T follicular helper cell (primary cell): ENCODE measurements at regions not wholly inside any gene's neighbourhood (a gene's known extent, or its start where the extent isn't known, plus 50 kb on each side); places are given as distances from the start of the nearest gene placed in this dataset.
"Not testable (repeated sequence)": the region's sequence is repeated elsewhere in the genome, so short reads cannot be mapped to it uniquely, and the experiment has no call there.

Experiments used
- DNase-seq: peaks from one replicate; pipeline ENCODE4 v3.0.0-alpha.2; 2020; ENCODE audit warnings: low read depth

DNA sequence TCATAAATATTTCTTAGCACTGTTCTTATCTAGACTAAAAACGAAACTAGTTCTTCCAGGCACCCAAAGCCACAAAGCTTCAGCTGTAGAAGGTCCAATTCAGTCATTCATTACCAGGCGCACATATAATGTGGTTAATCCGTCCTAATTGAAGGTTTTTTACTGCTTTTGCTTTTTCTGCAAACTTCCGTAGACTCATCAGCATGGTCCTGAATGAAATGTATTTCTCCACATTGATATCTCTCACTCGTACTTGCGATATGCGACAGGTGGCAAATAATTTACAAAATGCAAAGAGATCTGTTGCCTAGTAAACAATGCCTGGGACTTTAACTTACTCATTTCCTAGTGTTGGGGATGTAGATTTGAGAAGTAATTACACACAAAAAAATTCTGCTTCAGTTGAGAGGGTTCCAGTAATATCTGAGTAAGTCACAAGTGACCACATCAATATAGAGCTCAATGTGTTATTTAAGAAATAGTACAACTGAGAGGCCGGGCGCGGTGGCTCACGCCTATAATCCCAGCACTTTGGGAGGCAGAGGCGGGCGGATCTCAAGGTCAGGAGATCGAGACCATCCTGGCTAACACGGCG is 75.0 kb upstream of the MBNL1 start:
- DNase-seq, result no peak

DNA sequence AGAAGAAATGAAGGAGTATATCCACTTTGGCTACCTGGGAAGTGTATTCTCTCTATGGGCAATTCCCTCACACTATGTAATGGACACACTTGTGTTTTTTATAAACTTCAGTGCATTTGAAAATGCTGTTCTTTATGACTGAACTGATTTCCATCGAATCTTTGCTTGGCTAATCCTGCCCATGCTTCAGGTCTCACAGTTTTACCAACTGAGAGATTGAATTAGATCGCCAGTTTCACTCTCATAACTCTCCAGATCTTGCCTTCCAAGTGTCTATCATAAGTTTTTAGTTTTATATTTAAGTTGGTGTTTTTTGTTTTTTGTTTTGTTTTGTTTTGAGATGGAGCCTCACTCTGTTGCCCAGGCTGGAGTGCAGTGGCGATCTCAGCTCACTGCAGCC is 73.5 kb upstream of the MBNL1 start:
- no peak for DNase-seq

DNA sequence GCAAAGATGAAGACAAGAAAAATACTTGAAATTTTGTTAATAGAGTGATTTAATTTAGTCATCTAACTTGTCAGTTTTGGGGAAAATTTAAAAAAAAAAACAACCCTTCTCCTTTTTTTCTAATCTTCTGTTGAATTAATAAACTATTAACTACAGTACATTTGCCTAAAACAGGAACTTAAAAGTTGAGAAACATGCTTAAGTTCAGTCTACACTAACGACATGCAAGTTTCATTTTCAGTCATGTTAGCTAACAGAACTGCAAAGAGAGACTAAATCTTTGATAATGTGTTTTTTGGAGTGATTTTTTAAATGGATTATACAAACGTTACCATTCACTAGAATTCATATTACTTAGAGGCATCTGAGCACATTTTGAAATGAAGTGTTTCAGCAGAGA is 71.9 kb upstream of the MBNL1 start:
- DNase-seq, result no peak

DNA sequence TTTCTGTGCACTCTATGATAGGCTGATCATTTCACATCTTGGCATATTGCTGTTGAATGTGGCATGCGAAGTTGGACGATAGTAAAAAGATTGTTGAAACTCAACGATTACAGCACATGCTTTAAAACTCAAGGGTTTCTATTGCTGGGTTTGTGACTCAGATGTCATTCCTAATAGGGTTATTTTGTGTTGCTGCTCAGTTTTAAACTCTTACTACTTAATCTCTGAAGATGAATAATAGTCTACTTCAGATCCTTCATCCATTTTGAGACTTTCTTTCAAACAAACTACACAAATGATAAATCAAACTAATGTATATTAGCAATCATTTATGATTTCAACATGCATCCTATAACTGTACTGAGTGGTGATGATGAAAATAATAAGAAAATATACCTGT is 71.3 kb upstream of the MBNL1 start:
- no peak for DNase-seq

DNA sequence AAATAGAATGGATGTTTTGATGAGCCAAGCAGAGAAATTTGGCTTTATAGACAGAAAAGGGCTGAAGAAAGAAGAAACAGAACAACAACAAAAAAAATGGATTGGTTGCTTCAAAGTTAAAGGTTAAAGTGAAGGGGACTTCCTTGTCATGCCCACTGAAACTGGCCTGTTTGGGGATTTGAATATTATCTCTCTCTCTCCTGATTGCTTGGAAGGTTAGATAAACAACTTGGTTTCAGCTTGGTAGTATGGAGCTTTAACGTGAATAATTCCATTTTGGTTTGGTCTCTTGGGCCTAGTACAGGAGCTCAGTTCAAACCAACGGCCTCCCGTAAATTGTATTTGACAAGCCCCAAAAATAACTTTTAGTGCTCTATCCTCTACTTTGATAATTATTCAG is 70.8 kb upstream of the MBNL1 start:
- no peak for DNase-seq

DNA sequence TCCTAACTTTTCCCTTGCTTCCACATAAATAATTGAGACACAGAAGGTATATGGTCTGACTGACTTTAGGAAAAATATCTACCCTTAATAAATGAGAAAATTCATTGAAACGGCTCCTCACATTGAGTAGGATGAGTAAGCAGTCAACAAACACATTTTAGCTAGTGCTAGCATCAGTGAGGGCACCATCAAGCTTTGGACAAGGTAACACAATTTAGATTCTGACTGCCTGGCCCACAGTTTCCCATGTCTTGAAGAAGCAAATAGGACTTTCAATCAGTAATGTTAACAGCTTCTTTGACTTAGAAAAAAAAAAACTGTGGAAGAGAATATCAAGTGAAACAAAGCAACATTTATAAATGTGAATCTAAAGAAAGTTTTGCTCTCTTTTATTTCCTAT is 70.1 kb upstream of the MBNL1 start:
- no peak for DNase-seq

DNA sequence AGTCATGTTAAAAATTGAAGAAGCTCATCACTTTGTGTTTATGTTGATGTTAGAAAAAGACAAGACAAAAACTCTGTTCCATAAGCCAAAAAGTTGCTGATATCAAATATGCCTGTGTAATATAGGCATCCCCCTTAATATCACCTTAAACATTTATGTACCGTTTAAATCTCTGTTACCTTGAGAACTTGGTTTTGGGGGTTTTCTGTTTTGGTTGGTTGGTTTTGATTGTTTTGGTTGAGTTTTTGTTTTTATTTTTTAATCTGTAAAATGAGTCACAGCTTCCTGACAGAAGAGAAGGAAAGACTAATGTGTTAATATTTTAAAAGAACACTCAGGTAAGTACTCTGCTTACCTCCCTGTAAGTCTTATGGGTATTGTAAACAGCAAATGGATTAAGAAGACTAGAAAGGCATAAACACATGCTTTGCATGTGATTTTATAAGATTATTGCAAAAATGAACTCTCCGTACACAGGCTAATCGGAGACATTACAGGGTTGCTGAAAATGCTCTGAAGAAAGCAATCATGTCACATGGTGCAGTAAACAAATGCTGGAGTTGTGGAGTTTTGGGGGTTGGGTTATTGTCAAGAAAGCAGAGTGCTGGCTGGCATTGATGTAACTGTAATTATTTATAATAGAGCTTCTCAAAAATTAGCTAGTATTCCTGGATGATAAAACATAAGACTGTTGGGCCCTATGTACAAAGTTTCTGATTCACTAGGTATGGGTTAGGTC is 69.5 kb upstream of the MBNL1 start:
- no peak for DNase-seq

DNA sequence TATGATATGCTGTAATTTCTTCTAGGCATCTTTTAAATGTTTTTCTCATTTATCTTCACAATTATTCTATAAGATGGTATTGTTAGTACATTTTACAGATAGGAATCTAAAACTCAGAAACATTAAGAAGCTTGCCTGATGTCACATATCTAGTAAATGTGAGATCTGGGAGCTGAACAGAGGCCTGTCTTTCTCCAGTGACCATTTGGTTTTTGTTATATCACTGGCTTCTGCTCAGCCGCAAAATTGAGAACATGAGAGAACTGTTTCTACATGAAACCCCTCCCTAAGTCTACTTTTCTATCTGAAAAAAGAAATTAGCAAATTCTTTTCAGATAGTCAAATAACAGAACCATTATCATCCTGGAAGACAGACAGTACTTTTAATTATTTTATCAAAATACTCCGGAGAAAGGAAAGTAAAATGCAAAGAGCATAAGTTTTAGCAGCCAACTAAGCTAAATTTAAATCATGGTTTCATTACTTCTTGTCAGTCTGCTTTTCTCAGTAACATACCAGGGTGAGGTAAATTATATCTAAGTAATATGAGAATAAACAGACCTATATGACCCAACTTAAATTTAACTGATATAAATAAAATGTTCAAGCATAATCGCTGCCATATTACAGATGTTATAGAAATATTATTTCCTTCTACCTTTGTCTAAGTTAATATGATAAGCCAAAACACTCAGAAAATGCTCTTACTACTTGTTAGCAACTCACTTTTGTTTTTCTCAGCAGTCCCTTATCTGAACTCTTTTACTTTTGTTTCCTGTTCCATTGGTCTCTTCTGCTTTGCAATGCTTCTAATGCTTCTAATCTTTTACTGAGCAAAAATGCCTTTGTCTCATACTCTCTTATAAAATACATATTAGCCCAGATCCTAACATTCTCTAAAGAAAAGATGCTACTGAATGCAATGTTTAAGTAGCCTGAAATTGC is 68.0 kb upstream of the MBNL1 start:
- no peak for DNase-seq

DNA sequence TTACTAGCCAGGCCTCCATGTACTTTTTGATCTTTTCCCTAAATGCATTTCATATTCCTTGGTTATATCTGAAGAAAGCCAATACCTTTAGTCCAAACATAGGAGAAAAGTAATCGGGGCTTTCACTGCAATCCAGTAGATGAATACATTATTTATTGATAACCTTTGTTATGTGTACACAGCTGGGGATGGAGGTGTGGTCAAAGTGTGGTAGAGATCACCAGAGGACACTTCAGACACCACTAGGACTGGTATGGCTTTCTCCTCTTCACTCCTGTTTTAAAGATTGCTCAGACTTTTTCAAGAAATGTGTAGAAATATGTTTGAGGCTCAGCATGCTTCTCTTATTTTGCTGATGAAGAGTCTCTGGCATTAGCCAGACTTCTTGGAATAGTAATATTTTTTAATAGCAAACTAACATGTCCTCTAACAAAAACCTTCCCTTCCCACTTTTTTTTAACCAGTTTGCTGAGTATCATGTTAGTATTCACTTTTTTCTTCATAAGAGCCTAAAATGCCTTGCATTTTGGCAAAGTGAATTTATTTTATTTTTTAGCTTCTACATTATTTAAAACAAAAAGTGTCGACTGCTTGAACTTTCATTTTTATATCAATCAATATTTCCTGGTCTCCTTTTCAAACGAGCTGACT is 65.6 kb upstream of the MBNL1 start:
- DNase-seq, result no peak

DNA sequence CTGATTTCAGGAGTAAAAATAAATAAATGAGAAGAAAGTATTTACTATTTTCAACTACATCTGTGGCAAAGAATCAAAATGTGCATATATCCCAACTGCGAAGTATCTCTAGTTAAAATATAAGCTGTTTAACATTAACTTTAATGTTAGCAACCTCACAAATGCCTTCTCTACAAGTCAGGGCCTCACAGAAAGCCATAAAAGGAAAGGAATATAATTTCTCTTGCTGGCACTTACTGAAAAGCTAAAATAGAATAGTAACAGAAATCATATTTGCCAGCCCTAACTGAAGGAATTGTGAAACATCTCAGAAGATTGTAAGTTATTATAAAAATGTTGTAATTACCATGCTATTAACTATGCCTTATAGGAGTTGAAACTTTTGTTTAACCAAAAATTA is 65.1 kb upstream of the MBNL1 start:
- DNase-seq, result no peak

DNA sequence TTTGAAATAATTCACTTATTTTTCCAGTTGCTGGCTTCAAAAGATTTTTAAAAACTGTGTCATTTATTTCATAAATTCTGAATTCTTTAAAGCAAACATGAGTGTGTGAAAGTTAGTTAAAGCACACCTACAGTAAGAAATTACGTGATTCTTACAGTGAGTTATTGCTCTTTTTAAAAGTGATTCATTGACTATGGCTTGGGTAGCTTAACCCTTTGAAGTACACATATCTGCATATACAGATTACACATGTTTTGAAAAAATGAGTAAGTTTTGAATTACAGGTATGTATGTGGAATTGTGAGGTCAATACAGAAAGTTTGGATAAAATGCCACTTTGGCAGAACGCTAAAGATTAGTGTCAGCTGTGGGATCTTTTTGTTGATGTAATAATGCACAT is 64.5 kb upstream of the MBNL1 start:
- DNase-seq, result no peak

DNA sequence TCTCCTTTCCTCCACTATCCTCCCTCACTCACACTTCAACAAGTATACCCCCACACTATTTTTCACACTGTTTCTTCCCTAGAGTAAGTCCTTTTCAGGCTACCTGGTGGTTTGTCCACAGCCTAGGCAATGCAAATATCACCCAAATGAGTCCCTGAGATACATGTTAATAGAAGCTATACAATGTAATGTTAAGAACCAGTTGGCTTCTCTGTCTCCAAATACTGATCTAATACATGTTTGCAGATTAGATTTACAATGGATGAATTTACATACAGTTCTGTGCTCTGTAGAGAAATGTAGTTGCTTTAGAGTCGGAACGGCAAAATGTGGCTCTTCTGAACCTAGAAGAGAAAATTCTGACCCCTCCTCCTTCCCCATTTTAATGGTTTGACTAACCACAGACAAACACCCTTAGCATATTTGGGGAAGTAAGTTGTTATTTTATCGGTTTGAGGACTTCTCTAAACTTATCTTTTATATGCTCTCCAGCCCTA is 63.6 kb upstream of the MBNL1 start:
- DNase-seq, result no peak

DNA sequence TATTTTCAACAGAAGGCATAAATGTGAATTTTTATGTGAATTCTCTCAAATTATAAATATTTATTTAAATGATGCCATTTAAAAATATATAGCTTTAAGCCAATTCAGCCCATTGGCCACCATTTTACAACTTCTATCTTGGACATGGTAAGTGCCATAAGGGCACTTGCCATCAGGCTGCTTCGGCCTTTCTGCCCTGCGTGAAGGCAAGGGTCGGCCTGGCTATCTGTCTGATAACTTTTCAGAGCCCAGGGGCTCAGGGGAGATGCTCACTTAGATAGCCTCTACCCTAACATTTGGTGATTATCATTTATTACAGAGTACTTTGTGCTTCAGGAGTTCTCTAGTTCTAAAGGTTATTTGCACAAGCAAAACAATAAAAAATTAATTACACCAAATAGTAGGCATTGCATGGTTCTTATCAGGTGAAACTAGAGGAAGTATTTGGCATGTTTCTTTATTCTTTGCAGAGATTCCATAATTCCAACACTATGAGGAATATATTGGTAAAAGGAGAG is 62.4 kb upstream of the MBNL1 start:
- no peak for DNase-seq

DNA sequence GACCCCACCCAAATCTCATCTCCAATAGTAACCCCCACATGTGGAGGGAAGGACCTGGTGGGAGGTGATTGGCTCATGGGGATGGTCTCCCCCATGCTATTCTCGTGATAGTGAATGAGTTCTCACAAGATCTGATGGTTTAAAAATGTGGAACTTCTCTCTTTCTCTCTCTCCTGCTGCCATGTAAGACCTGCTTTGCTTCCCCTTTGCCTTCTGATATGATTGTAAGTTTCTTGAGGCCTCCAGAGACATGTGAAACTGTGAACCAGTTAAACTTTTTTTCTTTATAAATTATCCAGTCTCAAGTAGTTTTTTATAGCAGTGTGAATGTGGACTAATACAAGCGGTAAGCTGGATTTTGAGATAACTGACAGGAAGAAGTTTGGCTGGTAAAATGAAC is 60.3 kb upstream of the MBNL1 start:
- no peak for DNase-seq

DNA sequence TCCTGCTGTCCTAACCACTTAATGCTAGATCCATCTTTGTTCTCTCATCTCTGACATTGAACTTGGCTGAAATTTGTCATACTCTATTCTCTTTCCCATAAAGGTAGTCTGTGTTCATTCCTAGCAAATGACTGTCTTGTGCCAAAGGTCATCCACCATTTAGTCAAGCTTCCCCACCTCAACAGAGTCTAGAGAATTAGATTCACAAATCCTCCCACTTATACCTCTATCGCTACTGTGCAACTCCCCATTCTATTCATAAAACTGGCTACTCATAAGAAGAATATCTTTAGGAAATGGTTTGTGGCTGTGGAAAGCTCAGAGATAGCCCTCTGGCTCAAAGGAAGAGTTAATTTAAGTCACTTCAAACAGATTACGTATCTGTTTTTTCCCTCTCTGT is 59.7 kb upstream of the MBNL1 start:
- DNase-seq, result no peak

DNA sequence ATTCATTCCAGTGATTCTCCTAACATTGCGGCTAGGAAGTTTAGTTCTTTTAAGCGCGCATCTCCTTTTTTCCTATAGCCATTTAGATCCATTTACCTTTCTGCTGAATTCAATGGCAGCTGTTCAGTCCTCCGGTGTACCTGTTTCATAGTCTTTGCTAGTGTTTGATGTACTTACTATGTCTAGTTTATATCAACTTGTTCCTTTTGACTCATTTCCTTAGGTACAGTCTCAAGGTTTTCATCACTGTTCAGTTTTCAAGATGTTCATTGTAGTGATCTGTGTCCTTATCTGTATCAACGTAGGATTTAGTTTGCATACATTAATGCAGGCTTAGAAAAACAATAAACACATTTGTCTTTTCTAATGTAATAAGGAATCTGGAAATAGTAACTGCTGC is 59.0 kb upstream of the MBNL1 start:
- DNase-seq, result no peak

DNA sequence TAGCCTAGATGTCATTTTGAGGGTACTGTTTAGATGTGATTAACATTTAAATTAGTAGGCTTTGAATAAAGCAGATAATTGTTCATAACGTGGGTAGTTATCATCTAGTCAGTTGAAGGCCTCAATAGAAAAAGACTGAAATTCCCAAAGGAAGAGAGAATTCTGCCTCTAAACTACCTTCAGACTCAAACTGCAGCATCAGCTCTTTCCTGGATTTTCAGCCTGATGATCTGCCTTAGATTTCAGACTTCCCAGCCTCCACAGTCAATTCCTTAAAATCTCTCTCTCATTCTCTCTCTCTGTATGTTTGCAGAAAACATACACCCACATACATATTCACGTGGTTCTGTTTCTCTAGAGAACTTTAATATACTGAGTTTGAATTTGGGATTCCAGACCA is 58.0 kb upstream of the MBNL1 start:
- DNase-seq, result no peak

DNA sequence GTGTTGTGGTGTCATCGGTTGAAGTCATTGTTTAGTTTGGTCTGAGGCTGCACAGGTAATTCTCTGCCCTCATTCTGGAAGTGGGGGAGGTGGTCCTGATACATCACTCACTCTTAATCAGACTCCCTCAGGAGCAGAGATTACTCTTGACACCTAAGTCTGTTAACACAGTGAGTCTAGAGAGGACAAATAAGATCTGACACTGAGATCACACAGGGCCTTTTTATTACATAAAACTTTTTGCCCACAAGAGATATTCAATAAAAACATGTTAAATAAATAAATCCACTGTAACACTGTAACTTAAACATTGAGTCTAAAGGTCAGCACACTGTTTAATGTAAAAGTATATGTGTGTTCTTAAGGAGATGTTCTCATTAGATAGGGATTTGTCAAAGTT is 57.1 kb upstream of the MBNL1 start:
- no peak for DNase-seq

DNA sequence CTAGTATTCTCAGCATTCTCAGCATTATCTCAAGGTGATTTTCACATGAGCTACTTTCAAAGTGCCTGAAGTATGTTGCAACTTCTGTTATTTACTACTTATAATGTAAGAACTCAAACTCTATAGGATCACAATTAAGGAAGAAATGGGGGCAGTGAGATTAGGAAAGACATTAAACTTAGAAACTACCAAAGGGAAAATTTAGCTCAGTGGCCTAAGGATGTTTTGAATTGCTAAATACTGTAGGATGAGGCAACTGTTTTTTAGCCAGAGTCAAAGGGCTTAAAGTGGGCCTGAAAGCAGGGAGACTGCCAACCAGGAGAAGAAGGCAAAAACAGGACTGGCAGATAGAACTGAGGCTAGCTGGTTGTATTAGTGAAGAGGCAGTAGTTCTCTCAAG is 55.5 kb upstream of the MBNL1 start:
- no peak for DNase-seq

DNA sequence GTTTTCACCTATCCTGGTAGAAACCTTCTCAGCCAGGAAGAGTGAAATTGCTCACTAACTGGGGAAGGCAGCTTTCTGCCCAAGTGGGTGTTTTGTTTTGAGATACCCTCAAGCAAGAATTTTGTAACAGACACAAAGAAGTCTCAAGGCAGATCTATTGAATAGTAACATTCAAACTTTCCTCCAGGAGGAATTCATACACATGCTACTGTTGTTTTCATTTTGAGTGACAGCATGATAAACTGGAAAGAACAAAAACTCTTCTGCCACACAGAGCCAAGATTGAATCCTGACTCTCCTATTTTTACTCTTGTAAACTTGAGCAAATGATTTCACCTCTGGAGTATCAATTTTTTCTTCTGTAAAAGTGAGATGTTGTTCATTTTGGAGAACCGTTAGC is 54.8 kb upstream of the MBNL1 start:
- DNase-seq, result no peak

DNA sequence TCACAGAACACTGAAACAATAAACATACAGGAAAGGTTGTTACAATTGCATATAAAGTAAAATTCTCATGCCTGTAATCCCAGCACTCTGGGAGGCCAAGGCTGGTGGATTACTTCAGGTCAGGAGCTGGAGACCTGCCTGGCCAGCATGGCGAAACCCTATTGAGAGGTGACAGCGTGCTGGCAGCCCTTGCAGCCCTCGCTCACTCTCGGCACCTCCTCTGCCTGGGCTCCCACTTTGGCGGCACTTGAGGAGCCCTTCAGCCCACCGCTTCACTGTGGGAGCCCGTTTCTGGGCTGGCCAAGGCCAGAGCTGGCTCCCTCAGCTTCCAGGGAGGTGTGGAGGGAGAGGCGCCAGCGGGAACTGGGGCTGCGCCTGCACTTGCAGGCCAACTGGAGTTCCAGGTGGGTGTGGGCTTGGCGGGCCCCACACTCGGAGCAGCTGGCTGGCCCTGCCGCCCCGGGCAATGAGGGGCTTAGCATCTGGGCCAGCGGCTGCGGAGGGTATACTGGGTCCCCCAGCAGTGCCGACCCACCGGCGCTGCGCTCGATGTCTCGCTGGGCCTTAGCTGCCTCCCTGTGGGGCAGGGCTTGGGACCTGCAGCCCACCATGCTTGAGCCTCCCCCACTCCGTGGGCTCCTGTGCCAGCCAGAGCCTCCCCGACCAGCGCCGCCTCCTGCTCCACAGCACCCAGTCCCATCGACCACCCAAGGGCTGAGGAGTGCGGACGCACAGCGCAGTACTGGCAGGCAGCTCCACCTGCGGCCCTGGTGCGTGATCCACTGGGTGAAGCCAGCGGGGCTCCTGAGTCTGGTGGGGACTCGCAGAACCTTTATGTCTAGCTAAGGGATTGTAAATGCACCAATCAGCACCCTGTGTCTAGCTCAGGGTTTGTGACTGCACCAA is 51.5 kb upstream of the MBNL1 start:
- DNase-seq, result not testable (repeated sequence)
